ENCODE measurements at regions not wholly inside any gene's neighbourhood (a gene's known extent, or its start where the extent isn't known, plus 50 kb on each side); places are given as distances from the start of the nearest gene placed in this dataset.

DNA sequence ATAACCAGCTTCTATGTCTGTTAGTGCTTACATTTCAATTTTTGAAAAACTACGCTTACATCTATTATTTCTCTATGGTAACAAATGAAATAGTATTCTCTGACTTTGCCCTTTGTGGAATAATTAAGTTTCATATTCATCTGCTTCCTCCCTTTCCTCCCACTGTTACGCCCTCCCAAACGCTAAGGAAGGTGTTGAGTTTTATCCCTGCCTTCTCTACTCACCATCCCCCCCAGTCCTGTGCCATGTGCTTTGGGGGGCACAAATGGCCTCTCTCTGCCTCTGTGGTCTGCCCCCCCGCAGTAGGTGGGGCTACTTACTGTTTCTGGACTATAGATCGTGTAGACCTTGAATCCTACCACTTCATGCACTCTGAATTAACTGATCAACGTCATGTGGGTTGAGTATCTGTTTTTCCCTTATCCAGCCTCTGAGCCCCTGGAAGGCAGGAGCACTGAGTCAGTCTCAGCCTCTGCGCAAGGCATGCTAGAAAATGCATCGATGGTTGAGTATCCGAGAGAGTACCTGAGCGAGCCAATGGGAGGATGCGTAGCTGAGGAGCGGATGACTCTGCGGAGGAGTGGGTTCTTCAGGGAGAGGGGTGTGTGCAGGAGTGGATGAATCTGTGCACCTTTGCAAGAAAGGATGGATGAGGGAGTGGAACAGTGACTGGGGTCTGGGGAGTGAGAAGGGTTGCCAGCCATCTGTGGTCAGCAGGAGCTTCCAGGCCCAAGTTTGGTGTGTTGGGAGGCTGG is 114.5 kb upstream of the RTL1 start:
- DNase-seq (ENCODE audit: low spot score), result no peak
- TF ChIP-seq CTCF (IDR thresholded peaks at IDR 0.05; ENCODE audit: extremely low read depth, missing control alignments), result no peak

DNA sequence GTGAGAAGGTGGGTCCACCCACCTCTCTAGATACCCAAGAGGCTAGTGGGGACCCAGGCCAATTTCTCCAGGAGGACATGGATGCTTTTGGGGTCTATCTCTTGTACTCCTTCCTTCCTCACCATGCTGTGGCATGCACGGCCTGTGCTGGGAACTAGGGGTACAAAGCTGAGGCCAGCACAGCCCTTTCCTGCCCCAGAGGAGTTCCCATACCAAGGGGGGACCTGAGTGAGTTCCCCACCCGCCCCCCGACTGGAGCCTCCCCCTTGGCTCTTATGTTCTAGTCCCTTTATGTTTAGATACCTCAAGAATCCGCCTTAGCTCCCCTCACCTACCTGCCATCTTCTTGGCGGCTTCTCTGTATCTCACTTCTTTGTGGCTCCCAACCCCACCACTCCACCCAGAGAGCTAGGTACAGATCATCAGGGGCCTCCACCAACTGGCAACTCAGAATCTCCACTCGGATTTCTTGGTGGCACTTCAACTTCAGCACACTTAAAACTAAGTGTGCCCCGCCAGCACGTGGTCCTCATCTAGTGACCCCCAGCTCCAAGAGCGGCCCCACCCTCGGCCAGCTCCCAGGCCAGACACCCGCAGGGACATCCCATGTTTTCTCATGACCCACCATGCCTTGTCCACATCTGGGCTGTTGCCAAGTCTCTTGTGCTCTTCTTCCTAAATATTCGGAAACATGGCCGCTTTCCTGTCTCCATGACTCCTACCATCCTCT is 115.2 kb upstream of the RTL1 start:
- DNase-seq (ENCODE audit: low spot score), result no peak
- no peak for TF ChIP-seq CTCF (IDR thresholded peaks at IDR 0.05; ENCODE audit: extremely low read depth, missing control alignments)

GRCh38 chr14:101019541-101019940 is 116.0 kb upstream of the RTL1 start:
- no peak for DNase-seq (ENCODE audit: low spot score)
- TF ChIP-seq CTCF (IDR thresholded peaks at IDR 0.05; ENCODE audit: extremely low read depth, missing control alignments), result no peak

DNA sequence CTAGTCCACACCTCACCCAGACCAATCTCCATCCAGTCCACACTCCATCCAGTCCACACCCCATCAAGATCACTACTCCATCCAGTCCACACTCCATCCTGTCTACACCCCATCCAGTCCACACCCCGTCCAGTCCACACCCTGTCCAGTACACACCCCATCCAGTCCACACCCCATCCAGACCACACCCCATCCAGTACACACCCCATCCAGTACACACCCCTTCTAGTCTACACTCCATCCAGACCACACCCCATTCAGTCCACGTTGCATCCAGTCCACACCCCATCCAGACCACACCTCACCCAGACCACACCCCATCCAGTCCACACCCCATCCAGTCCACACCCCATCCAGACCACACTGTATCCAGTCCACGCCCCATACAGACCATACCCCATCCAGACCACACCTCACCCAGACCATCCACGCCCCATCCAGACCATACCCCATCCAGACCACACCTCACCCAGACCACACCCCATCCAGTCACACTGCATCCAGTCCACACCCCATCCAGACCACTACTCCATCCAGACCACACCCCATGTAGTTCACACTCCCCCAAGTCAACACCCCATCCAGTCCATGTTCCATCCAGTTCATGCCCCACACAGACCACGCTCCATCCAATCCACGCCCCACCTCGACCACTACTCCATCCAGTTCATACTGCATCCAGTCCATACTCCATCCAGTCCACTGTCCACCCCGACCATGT is 116.6 kb upstream of the RTL1 start:
- TF ChIP-seq CTCF (IDR thresholded peaks at IDR 0.05; ENCODE audit: extremely low read depth, missing control alignments), result no peak
- DNase-seq (ENCODE audit: low spot score), result no peak

GRCh38 chr14:101020834-101021370 is 117.4 kb upstream of the RTL1 start:
- DNase-seq (ENCODE audit: low spot score), result no peak
- no peak for TF ChIP-seq CTCF (IDR thresholded peaks at IDR 0.05; ENCODE audit: extremely low read depth, missing control alignments)

GRCh38 chr14:101022121-101022520 is 118.6 kb upstream of the RTL1 start:
- no peak for DNase-seq (ENCODE audit: low spot score)
- TF ChIP-seq CTCF (IDR thresholded peaks at IDR 0.05; ENCODE audit: extremely low read depth, missing control alignments), result no peak

Measured in GM20000 (cell line).